MCF 10A (cell line): ENCODE measurements at regions not wholly inside any gene's neighbourhood (a gene's known extent, or its start where the extent isn't known, plus 50 kb on each side); places are given as distances from the start of the nearest gene placed in this dataset.

ENCODE experiments used
- BruUV-seq: library from RNA; stranded (reverse); fragments of 400-500 nt; replicated peaks from 2 replicates; lab custom pipeline; 2021; lab: Mats Ljungman, UMichigan
- CTCF ChIA-PET: fragments of 300-600 bp; sonication (Branson Sonifier 250); formaldehyde crosslinking; extraction: SDS; loops from one replicate; lab custom pipeline; 2021; ENCODE audit warnings: antibody characterized with exemption, inconsistent platforms; lab: Yijun Ruan, JAX
- POLR2A ChIA-PET: fragments of 300-600, 350-650 bp; sonication (Branson Sonifier 250); formaldehyde crosslinking; extraction: SDS; loops from one replicate; lab custom pipeline; 2020; ENCODE audit warnings: antibody characterized with exemption, inconsistent platforms; lab: Yijun Ruan, JAX
- DNase-seq: peaks from one replicate; pipeline ENCODE4 v3.0.0-alpha.2; 2018; ENCODE audit not compliant: unreplicated experiment
- H3K27ac Mint-ChIP-seq: one replicate; pipeline ENCODE4 v1.8.0; 2022; ENCODE audit warnings: mild to moderate bottlenecking, low read depth, mixed read lengths; ENCODE audit not compliant: unreplicated experiment
- H3K27me3 Mint-ChIP-seq: one replicate; pipeline ENCODE4 v1.8.0; 2022; ENCODE audit warnings: mixed read lengths; ENCODE audit not compliant: insufficient read depth, unreplicated experiment
- H3K36me3 Mint-ChIP-seq: one replicate; pipeline ENCODE4 v1.8.0; 2022; ENCODE audit warnings: mild to moderate bottlenecking, moderate library complexity, mixed read lengths; ENCODE audit not compliant: insufficient read depth, unreplicated experiment
- H3K4me1 Mint-ChIP-seq: one replicate; pipeline ENCODE4 v1.8.0; 2022; ENCODE audit warnings: mixed read lengths; ENCODE audit not compliant: insufficient read depth, unreplicated experiment
- H3K4me3 Mint-ChIP-seq: one replicate; pipeline ENCODE4 v1.8.0; 2022; ENCODE audit warnings: mild to moderate bottlenecking, moderate library complexity, mixed read lengths; ENCODE audit not compliant: unreplicated experiment
- H3K9me3 Mint-ChIP-seq: one replicate; pipeline ENCODE4 v1.8.0; 2022; ENCODE audit warnings: mixed read lengths; ENCODE audit not compliant: unreplicated experiment
- intact Hi-C: fragments of 100-400 bp; cut with micrococcal nuclease; formaldehyde crosslinking; loops from 2 replicates; pipeline ENCODE4 v1.14.1; 2022
- TF ChIP-seq, protein P1 (sequence below): fragments of 200-600 bp; IDR thresholded peaks from one replicate; pipeline ENCODE4 v1.8.0; 2022; ENCODE audit warnings: antibody characterized with exemption, mild to moderate bottlenecking; ENCODE audit not compliant: unreplicated experiment

- Mint-ChIP-seq H3K4me1 (no peaks in the 10 kb centered on the region), H3K9me3 (no peaks in the 10 kb centered on the region), H3K36me3 (no peaks in the 10 kb centered on the region), H3K27me3 (no peaks in the 10 kb centered on the region), H3K27ac (no peak overlapping the region), H3K4me3 (no peak overlapping the region)
- TF ChIP-seq, protein P1, sequence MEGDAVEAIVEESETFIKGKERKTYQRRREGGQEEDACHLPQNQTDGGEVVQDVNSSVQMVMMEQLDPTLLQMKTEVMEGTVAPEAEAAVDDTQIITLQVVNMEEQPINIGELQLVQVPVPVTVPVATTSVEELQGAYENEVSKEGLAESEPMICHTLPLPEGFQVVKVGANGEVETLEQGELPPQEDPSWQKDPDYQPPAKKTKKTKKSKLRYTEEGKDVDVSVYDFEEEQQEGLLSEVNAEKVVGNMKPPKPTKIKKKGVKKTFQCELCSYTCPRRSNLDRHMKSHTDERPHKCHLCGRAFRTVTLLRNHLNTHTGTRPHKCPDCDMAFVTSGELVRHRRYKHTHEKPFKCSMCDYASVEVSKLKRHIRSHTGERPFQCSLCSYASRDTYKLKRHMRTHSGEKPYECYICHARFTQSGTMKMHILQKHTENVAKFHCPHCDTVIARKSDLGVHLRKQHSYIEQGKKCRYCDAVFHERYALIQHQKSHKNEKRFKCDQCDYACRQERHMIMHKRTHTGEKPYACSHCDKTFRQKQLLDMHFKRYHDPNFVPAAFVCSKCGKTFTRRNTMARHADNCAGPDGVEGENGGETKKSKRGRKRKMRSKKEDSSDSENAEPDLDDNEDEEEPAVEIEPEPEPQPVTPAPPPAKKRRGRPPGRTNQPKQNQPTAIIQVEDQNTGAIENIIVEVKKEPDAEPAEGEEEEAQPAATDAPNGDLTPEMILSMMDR, result no peak
- POLR2A ChIA-PET, result interaction anchor here (0.6 to 2.7 kb wide), 5 partner anchors 11 to 169 kb away, joined by 4 to 12 read pairs (median 5); no protein-coding TSS in a partner anchor
- CTCF ChIA-PET, result interaction anchor here (0.6 kb wide), 1 partner anchor 21 kb away, joined by 3 read pairs; no protein-coding TSS in a partner anchor
- no TSS peak for BruUV-seq
- intact Hi-C loops, result no loop called here
- no peak for DNase-seq
These were observed 97.9 kb downstream of the GJA1 start for GRCh38 chr6:121533321-121533841.

DNA sequence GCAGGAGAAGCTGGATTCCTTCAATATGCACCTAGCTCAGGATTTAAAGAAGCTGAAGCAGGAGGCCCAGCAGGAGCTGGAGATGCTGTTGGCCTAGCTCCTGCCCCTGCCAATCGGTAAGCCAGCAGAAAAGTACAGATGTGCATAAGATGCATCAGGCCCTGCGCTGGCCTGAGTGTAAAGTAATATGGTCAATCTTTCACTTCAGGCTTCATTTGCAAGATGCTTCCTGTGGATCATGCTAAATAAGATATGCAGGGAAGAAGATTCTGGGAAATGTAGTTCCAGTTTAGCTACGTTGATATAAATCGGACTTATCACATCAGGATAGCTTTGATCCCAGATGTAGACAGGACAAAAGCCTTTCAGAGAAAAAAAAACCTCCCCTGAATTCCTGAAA, 100.3 kb downstream of the GJA1 start:
- ChIA-PET POLR2A (interaction anchor here (1.2 kb wide), 1 partner anchor 13 kb away, joined by 4 read pairs; no protein-coding TSS in a partner anchor), CTCF (no interaction called here)
- Mint-ChIP-seq H3K4me1 (no peaks in the 10 kb centered on the region), H3K4me3 (no peak overlapping the region), H3K36me3 (no peaks in the 10 kb centered on the region), H3K27me3 (no peaks in the 10 kb centered on the region), H3K27ac (no peak overlapping the region), H3K9me3 (no peaks in the 10 kb centered on the region)
- no TSS peak for BruUV-seq
- intact Hi-C loops, result no loop called here
- no peak for DNase-seq
- TF ChIP-seq, protein P1, result no peak

GRCh38 chr6:121536345-121536744, 100.9 kb downstream of the GJA1 start:
- BruUV-seq, result no TSS peak
- Mint-ChIP-seq H3K9me3 (no peaks in the 10 kb centered on the region), H3K36me3 (no peaks in the 10 kb centered on the region), H3K27ac (no peak overlapping the region), H3K4me1 (no peaks in the 10 kb centered on the region), H3K4me3 (no peak overlapping the region), H3K27me3 (no peaks in the 10 kb centered on the region)
- TF ChIP-seq, protein P1, result no peak
- DNase-seq, result no peak
- POLR2A ChIA-PET, result interaction anchor here (1.2 kb wide), 1 partner anchor 12 kb away, joined by 4 read pairs; no protein-coding TSS in a partner anchor
- CTCF ChIA-PET, result interaction anchor here (0.9 kb wide), 1 partner anchor 12 kb away, joined by 5 read pairs; no protein-coding TSS in a partner anchor
- intact Hi-C loops, result no loop called here

DNA sequence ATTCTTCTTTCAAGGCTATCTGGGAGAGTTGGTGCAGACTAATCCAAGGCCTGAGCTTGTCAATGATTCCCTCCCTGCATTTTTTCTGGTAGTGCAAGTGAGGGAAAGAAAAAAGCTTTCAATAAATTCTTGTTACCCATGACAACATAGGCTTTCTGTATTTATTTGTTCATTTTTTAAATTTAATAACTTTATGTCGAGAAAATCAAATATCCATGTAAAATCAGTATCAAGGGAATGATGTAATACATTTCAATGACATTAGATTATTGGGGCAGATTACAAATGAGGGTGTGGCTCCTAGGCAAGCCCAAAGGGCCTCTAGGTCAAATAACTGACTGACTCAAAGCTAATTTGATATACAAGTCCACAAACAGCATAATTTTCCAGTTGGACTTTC, 104.0 kb downstream of the GJA1 start:
- intact Hi-C loops, result no loop called here
- TF ChIP-seq, protein P1, result no peak
- CTCF ChIA-PET, result interaction anchor here (0.7 to 1.3 kb wide), 2 partner anchors 10 to 95 kb away, joined by 3 read pairs; no protein-coding TSS in a partner anchor
- Mint-ChIP-seq H3K9me3 (no peaks in the 10 kb centered on the region), H3K4me1 (no peaks in the 10 kb centered on the region), H3K36me3 (no peaks in the 10 kb centered on the region), H3K27ac (no peak overlapping the region), H3K4me3 (no peak overlapping the region), H3K27me3 (no peaks in the 10 kb centered on the region)
- BruUV-seq, result no TSS peak
- DNase-seq, result no peak
- POLR2A ChIA-PET, result interaction anchor here (1.0 to 1.1 kb wide), 2 partner anchors 17 to 161 kb away, joined by 4 read pairs; no protein-coding TSS in a partner anchor
